HG03025 (cell line): ENCODE measurements at regions not wholly inside any gene's neighbourhood (a gene's known extent, or its start where the extent isn't known, plus 50 kb on each side); places are given as distances from the start of the nearest gene placed in this dataset.
"Not testable (repeated sequence)": the region's sequence is repeated elsewhere in the genome, so short reads cannot be mapped to it uniquely, and the experiment has no call there.

ENCODE experiments used
- ATAC-seq: cut with Tn5 transposase; IDR thresholded peaks from one replicate; pipeline ENCODE4 v1.9.1; 2021; ENCODE audit warnings: mild to moderate bottlenecking, moderate library complexity; ENCODE audit not compliant: unreplicated experiment, low FRiP score

- no peak for ATAC-seq
Measured at GRCh38 chr3:177641206-177641605, 443.9 kb upstream of the TBL1XR1 start.

DNA sequence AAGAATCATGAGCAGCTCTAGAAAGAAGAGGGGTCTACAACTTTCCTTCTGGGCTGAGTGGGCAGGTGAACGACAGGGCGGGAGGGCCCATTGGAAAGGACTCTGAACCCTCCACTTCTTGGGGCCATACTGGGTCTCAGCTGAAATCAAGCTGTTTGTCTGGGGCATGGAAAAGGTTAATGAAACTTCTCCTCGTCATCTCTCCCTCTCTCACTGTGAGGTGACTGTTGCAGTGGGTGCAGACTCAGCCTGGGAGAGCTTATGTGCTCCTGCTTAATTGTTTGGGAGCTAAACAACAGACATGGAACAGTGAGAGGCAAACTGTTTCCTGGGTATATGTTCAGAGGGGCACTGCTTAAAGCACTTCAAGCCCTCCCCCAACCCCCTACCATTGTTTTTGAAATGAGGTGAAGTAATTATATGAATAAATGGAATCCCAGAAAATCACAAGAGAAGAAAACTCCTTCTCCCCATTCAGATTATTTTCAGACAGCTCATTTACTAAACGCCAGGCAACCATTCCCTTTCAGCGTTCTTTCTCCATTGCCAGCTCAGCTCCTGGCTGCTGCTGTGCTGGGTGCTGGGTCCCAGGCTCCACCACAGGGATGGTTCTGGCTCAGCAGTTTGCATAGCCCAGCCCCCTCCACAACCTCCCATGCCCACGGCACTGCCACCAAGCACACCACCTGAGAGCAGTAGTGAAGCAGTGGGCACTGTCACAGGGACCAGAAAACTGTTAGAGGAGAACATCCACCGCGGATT is 444.9 kb upstream of the TBL1XR1 start:
- ATAC-seq, result no peak

DNA sequence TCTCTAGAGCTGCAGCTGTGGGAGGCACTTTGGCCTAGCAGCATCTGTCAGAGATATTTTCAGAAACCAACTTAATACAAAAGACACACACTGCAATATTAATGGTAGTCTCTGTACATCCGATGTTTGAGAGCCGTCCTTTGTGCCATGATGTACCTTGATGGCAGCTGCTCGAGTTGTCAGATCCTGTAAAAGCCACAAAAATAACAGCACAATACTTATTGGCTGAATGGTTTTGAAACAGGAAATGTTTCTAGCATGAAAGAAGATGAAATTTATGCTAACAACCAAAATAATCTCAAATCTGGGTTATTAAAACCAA is 445.5 kb upstream of the TBL1XR1 start:
- ATAC-seq, result no peak

GRCh38 chr3:177646749-177647148 is 449.5 kb upstream of the TBL1XR1 start:
- ATAC-seq, result no peak

DNA sequence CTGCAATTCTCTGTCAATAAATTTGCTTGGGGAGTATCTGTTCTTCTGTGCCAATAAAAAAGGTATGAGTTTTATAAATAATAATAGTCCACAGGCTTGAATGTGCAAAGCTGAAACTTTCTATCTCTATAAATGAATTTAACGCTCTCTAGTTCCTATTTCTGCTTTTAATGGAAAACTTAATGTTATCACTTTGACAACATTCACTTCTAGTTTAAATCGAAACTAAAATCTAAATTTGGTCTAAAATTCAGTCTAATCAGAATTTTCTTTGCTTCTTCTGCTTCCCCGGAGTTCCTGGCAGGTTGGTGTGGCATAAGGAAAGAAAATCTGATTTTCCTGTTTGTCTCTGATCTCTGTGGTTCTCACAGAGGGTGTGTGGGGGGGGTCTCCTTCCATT is 450.1 kb upstream of the TBL1XR1 start:
- ATAC-seq, result no peak

DNA sequence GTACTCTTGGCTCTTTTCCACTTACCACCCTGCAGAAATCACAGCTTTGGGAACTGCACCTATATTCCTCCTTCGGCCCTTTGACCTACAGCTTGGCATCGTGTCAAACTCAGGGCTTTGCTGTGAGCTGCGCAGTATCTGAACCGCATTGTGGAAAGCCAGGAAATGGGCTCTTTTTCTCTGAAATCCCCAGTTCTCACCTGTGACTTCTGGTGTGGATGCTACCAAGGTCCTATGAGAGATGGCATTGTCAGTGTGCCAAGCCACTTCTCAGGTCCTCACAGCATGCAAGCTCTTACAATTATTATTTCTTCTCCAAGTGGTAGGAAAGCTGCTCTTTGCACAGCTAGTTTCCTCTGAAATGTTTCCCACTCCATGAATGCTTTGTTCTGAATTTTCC is 450.6 kb upstream of the TBL1XR1 start:
- ATAC-seq, result no peak

DNA sequence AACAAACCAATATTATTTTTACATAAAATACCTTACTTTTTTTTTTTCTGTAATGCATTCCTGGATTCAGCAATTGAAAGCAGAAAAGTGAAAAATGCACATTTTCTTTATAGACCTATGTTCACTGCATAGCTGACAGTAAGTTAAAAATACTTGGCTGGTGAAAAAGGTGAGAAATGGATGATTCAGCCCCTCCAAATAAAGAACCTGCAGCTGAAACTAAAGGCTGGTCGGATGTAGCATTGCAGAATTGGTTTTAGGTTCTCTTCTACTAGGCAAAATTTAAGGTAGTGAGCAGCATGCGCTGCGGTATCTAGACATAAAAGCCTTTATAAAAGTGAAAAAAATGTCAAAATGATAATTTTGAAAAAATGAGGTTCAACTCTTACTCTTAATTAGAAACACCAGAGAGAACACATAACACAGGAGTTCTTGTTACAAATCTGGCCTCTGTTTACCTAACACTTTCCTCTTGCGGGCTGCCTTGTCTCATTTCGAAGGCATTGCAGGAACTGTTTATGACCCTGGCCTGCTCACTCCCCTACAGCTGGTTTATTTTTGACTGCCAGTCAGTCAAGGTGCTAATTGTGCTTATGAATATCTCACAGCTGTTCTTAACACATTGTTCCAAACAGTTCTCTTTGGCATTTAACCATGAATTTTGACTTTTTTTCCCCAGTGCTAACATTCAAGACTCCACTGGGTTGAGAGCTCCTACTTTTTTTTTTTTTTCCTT is 455.4 kb upstream of the TBL1XR1 start:
- ATAC-seq, result no peak

DNA sequence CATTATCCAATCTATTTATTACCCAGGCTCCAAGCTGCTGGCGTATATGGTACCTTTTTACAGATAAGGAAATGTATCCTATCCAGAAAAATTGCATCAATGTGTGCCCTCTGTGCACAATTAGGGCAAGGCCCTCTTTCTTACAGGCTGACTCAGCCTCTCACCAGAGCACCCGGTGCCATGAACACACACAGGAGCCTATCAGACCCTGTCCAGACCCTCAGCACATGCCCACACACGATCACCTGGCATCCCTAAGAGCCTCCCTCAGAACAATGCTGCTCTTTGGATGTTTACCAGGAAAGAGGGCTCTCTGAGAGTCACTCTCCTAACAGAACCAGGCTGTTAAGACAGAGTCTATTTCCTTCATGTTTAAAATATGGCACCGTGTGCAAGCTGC is 460.0 kb upstream of the TBL1XR1 start:
- no peak for ATAC-seq

- ATAC-seq, result no peak
Measured at GRCh38 chr3:177658354-177658753, 461.1 kb upstream of the TBL1XR1 start.

GRCh38 chr3:177664380-177665103 is 467.3 kb upstream of the TBL1XR1 start:
- not testable (repeated sequence) for ATAC-seq

GRCh38 chr3:177665122-177665808 is 468.0 kb upstream of the TBL1XR1 start:
- ATAC-seq, result no peak

GRCh38 chr3:177672252-177672911 is 475.1 kb upstream of the TBL1XR1 start:
- ATAC-seq, result no peak

- no peak for ATAC-seq
Measured at GRCh38 chr3:177673112-177673914, 476.0 kb upstream of the TBL1XR1 start.

DNA sequence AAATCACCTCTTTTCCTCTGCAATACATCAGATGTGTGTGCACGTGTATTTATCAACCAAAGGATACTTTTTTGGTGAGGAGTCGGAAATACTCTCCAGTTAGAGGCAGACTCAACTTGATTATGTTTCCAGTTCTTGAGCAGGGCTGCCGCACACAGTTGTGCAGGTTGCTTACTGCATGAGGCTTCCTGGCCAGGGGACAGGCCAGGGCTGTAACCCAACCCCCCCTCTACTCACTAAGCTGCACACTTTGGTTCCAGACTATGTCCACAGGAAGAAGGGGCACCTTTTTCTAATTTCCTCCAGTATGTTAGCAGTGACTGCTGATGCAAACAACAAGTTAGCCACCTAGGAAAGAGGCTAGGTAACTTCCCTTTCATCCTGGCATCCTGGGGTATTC is 476.9 kb upstream of the TBL1XR1 start:
- ATAC-seq, result no peak

DNA sequence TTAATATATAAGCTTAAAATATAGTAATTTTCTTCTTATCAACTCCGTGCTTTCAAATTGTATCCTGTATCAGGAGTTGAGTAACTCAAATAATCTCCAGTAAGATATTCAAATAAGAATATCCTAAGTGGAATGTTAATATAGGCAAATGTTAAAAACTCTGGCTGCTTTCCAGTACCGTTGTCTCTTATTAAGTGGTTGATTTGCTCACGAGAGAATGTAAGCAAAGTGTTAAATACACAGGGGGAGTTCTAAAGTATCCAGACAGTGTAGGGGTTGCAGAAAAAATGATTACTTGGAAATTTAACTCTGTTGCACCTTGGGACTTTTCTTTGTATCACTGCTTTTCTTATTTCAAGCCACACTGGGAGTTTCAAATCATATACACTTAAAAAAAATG is 478.9 kb upstream of the TBL1XR1 start:
- ATAC-seq, result no peak

DNA sequence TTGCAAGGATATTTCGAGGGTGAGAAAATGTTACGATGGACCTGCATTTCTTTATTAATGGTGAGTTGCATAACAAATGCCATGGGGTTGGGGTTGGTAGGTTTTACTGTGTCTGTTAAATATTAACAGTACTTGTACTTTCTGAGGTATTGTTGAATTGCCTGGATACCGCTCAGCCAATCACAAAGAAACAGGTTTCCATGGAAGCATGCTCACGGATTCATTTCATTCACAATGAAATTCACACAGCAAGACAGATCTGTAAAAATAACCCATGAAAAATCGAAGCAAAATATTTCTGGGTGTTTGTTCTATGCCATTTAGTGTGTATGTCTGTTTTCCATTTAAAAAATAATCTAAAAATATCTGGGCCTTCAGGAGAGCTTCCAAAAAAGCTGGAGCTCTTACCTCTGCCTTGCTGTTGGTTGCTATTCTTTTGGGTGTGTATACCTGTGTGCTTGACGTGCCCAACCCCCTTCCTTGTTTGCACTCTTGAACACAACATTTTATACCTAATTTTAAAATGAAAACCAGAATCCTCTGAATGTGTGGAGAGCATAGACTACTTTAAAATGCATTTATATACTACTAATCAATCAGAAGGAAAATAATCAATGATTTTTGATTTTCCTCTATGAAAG is 479.8 kb upstream of the TBL1XR1 start:
- no peak for ATAC-seq

GRCh38 chr3:177679568-177680471 is 482.5 kb upstream of the TBL1XR1 start:
- no peak for ATAC-seq

- ATAC-seq, result no peak
Measured at GRCh38 chr3:177680472-177680821, 483.2 kb upstream of the TBL1XR1 start.
